Femur (tissue), 1 donor: ENCODE measurements at regions not wholly inside any gene's neighbourhood (a gene's known extent, or its start where the extent isn't known, plus 50 kb on each side); places are given as distances from the start of the nearest gene placed in this dataset.
"Not testable (repeated sequence)": the region's sequence is repeated elsewhere in the genome, so short reads cannot be mapped to it uniquely, and the experiment has no call there.

Experiments
- DNase-seq: peaks from one replicate; pipeline ENCODE4 v3.0.0-alpha.2; 2017

DNA sequence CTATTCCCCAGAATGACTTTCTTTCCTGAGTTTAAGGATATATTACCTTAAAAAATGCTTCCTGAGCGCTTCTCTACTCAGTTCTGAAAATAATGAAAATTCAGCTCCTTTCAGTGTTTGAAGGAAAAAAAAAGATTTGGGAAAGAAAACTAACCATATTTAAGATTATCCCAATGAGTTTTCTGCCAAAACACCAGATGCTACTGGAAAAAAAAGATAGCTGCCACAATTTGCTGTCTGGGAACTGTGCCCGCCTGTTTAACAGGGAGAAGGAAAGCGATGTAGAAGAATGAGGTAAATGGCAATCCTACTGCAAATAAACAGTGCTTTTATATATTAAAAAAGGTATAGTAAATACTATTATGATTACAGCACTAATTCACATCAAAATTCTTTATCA is 367.6 kb upstream of the PRICKLE1 start:
- DNase-seq = peak; percentile 72

- DNase-seq = no peak
Measured at GRCh38 chr12:42953021-42953420, 363.5 kb upstream of the PRICKLE1 start.

GRCh38 chr12:42946871-42947381 is 357.4 kb upstream of the PRICKLE1 start:
- DNase-seq = no peak

GRCh38 chr12:42945927-42946326 is 356.4 kb upstream of the PRICKLE1 start:
- DNase-seq = no peak

DNA sequence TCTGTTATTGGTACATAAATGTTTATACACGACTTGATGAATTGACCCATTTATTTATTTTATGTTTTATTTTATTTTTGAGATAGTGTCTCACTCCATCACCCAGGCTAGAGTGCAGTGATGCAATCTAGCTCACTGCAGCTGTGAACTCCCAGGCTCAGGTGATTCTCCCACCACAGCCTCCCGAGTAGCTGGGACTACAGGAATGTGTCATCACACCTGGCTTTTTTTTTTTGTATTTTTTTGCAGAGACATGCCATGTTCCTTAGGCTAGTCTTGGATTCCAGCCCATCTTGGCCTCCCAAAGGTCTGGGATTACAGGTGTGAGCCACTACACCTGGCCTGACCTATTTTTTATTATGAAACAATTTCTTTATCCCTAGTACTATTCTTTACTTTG is 355.0 kb upstream of the PRICKLE1 start:
- no peak for DNase-seq

DNA sequence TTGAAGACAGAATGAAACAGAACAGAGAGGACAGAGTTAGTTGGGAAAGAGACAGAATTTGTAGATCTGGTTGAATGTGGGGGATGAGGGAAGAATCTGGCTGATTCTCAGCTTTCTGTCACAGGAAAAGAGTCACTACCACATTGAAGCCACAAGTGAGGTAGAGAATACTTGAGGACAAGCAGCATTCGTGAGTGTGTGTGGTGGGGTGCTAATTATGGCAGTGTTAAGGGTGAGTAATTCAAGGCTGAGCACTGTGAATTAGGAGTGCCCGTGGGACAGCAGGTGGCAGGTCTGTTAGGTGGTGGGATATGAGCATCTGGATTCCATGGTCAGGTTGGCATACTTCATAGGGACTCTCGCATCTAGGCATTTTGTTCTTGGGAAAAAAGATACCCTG is 347.4 kb upstream of the PRICKLE1 start:
- DNase-seq = no peak

- DNase-seq = no peak
Measured at GRCh38 chr12:42936260-42936659, 346.7 kb upstream of the PRICKLE1 start.

DNA sequence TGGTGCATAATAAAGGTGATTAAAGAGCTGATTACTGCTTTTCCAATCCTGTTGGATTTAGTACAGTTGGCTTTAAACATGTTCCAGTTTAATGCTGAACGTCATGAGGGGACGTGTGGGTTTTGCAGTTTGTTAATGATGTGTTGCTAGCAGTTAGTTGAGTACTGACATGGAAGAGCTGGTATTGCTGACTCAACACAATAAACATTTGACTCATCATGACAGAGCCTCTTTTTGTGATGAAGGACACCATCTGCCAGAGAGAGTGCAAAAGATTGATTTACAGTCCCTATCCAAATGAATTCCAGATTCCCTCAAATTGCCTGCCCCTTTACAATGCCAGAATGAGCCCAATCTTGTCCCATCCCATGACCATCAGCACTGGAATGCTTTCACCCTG is 346.2 kb upstream of the PRICKLE1 start:
- DNase-seq = no peak

DNA sequence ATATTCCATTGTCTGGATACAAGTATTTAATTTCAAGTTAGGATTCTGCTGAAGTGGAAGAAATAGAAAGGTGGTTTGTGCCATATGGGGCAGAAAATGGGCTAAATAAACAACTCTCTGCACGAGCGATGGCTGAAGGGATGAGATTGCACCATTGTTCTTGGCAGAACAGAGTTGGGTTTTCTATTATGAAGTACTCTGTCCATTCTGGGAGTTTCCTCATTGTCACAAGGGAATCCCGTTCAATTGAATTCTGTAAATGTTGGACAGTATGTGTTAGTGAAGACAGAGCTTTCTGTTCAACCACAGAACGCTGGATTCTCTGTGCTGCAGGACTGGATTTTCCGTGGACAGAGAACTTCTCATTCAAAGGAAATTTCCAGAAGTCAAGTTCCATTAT is 345.5 kb upstream of the PRICKLE1 start:
- DNase-seq = no peak

- no peak for DNase-seq
Measured at GRCh38 chr12:42933461-42934081, 344.0 kb upstream of the PRICKLE1 start.

DNA sequence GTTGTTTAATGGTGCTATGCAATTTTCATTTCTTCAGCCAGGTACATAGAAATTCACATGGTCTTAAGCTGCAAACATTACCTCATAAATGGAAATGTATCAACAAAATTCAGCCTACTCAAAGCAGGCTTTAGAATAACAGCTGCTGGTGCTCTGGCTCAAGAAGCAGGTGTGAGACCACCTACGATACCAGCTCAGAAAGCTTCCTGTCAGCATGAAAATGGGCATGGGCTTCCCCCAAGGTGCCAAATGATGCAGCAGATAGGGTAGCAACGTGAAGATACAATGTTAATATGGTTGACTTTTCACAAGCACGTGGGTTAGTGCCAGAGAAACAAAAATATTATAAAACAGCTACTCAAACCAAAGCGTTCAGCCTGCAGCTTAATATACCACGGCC is 343.4 kb upstream of the PRICKLE1 start:
- DNase-seq = no peak

- DNase-seq = no peak
Measured at GRCh38 chr12:42926232-42926631, 336.7 kb upstream of the PRICKLE1 start.

DNA sequence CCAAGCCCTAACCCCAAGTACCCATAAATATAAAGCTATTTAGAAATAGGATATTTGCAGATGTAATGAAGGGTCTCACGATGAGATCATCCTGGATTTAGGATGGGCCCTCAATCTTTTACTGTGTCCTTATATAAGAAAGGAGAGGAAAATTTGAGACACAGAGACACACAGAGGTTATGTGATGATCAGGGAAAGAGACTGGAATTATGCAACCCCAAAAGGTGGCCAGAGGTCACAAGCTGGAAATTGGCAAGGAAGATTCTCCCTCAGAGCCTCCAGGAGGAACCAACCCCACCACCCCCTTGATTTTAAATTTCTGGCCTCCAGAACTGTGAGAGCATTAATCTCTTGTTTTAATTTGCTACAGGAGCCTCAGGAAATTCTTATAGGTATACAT is 334.9 kb upstream of the PRICKLE1 start:
- DNase-seq = no peak

DNA sequence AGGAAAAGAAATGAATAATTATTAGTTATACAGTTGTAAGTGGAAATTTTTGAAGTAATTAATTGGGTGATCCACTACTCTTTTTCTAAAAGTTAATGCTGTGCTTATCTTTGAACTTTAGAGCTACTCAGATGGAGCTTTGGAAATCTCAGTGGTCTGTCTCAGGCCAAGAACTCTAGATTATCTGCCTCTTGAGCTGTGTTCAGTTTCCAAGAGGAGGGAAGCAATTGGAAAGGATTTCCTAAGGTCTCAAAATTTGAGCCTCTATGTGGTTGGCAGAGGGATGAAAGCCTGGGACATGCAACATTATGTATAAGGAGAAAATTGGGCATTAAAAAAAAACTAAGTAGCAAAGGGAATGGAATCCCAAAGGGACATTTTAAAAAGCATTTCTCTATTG is 334.0 kb upstream of the PRICKLE1 start:
- DNase-seq = no peak

DNA sequence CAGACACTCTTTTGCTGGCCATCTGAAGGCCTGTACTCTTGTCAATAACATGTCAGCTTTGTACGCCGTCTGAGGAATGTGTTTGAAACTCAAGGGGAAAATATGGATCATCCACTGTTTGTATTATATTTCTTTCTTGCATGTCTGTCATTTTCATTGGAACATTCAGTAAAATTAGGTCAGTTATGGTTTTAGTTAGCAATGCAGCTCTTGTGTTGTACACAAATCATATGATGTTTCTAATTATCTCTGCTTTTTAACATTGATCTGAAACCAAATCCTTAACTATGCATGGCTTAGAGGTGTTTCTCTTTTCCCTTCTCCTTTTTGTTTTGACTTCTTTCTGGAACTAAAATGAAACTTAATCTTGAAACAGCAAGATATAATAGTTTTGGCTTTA is 333.6 kb upstream of the PRICKLE1 start:
- no peak for DNase-seq

DNA sequence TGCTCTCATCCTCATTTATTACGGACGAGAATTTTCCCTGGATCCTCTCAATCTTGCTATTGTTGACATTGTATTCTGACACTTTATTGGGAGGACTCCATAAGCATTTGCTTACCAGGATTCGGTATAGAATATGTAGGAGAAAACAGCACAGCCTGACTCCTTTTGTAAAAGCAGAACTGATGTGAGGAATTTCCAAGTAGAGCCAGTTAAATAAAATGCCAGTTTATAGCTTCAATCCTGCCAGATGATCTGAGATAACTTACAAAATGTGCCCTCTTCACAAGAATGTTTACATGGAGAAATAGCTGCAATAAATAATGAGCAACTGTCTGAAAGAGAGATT is 332.9 kb upstream of the PRICKLE1 start:
- no peak for DNase-seq

GRCh38 chr12:42921741-42922504 is 332.4 kb upstream of the PRICKLE1 start:
- DNase-seq = no peak

DNA sequence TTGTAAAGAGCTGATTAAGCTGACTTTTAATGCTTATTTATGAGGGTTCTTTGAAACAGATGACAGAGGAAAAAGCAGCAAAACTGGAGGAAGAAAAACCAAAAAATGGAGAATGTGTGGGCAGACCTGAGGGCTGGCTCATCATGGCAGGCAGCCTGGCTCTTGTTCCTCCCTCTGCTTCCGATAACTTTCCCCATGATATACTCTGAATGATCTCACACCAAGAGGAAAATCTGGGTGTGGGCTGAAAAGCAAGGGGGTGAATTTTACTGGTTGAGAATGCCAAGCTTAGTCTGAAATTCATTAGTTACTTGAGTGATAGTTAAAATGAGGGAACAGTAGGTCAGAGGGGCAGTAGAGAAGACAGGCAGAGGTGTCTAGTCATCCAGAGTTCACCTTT is 330.1 kb upstream of the PRICKLE1 start:
- DNase-seq = no peak

DNA sequence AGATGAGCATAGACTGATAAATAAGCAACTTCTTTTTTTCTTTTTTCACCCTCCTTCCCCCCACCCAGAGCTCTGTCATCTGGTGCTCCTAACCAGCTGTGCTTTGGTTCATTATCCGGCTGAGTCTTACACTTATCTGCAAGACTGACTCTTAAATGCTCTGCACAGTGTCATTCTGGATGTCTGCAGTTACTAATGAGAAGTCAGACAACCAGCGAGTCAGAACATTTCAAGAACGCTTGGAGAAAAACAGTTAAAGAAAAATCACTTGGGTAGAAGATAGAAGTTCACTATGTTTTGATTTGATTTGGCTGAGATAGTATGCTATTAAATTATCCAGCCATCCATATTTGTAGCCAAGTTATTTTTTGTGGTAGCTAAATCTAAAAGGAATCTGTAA is 328.9 kb upstream of the PRICKLE1 start:
- DNase-seq = no peak

DNA sequence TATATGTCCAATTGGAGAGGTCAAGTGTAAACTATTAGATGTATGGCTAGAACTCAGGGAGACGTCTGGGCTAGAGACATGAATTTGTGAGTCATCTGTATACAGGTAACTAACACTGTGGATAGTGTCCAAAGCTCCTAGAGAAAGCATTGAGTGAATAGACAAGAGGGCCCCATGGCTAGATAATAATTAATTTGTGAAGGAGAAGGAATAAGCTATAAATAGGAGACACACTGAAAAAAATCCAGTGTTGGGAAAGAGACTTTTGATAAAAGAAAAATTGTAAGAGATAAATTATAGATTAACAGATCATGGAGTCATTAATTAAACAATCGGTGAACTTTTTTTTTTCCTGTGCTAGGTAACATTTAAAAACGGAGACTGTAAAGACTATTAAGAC is 326.6 kb upstream of the PRICKLE1 start:
- no peak for DNase-seq

GRCh38 chr12:42915426-42915825 is 325.9 kb upstream of the PRICKLE1 start:
- DNase-seq = no peak

GRCh38 chr12:42912367-42912766 is 322.8 kb upstream of the PRICKLE1 start:
- no peak for DNase-seq

DNA sequence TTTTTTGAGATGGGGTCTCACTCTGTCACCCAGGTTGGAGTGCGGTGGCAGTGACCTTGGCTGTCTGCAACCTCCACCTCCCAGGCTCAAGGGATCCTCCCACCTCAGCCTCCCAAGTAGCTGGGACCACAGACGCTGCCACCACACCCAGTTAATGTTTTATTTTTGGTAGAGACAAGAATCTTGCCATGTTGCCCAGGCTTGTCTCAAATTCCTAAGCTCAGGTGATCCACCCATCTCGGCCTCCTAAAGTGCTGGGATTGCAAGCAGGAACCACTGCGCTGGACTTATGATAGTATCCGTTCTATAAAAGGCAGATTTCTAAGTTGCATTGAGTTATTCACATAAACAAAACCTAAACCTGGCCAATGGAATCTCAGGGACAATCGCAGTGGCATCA is 321.1 kb upstream of the PRICKLE1 start:
- no peak for DNase-seq

GRCh38 chr12:42908712-42909111 is 319.2 kb upstream of the PRICKLE1 start:
- peak; percentile 48 for DNase-seq

GRCh38 chr12:42906801-42907200 is 317.3 kb upstream of the PRICKLE1 start:
- not testable (repeated sequence) for DNase-seq
